ENCODE measurements at regions not wholly inside any gene's neighbourhood (a gene's known extent, or its start where the extent isn't known, plus 50 kb on each side); places are given as distances from the start of the nearest gene placed in this dataset.

- TF ChIP-seq CTCF (conservative IDR thresholded peaks at IDR 0.05; ENCODE audit: low read depth, low read length) (no peak), POLR2A (IDR thresholded peaks at IDR 0.05; ENCODE audit: low read depth, low read length) (no peak), RCOR1 (IDR thresholded peaks at IDR 0.05; ENCODE audit: insufficient replicate concordance, low read length) (no peak), RAD21 (IDR thresholded peaks at IDR 0.05; ENCODE audit: low read length) (no peak), RFX5 (IDR thresholded peaks at IDR 0.05; ENCODE audit: low read depth, low read length) (no peak), FOS (IDR thresholded peaks at IDR 0.05; ENCODE audit: low read depth, low read length) (no peak)
These were observed 80.3 kb upstream of the PGBD5 start for GRCh38 chr1:230506451-230506850.
